Sigmoid colon (tissue), 4 donors: ENCODE measurements at regions not wholly inside any gene's neighbourhood (a gene's known extent, or its start where the extent isn't known, plus 50 kb on each side); places are given as distances from the start of the nearest gene placed in this dataset.

Experiments
- EP300 ChIP-seq, 4 donors: sonication (generic); formaldehyde crosslinking; IDR thresholded peaks; one replicate each; pipeline ENCODE4 v1.6.1; 2017; ENCODE audit warnings: antibody characterized with exemption in 4 of 4
- POLR2AphosphoS5 ChIP-seq, 4 donors: sonication (generic); formaldehyde crosslinking; IDR thresholded peaks; one replicate each; pipeline ENCODE4 v1.6.1; 2017; ENCODE audit warnings: antibody characterized with exemption in 4 of 4
- TF ChIP-seq, protein P1 (sequence below), 4 experiments: fragments of 450-650 bp in 3 of 4; fragments of 200-600 bp in 1 of 4; IDR thresholded peaks; one replicate each; pipeline ENCODE4 v1.5.1; 2016 to 2019; ENCODE audit warnings: antibody characterized with exemption in 4 of 4, mild to moderate bottlenecking in 3 of 4, moderate library complexity in 2 of 4

DNA sequence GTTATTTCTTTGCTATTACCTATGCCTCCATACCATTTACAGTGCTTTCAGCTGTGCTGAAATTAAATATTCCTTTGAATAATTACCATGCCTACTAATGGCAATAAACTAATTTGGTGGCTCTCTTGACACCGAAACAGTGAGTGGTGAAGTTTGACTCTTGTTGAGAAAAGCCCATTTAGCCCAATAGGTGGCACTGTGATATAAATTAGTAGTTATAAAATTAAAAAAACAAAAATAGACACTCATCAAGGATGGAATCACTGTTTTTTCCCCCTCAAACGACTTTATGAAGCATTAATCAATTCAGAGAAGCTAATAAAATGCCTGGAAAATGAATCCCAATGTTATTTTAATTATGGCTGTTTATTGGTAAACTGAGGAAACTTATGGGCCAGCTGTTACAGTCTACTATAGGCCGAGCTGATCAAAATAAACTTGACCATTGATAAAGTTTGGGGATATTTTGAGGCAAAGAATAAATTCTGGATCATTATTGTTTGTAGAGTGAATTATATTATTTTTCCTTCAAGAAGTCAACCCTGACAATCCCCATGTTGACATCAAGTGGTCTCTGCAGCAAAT lies 339.6 kb downstream of the TRIB2 start:
- TF ChIP-seq, protein P1, sequence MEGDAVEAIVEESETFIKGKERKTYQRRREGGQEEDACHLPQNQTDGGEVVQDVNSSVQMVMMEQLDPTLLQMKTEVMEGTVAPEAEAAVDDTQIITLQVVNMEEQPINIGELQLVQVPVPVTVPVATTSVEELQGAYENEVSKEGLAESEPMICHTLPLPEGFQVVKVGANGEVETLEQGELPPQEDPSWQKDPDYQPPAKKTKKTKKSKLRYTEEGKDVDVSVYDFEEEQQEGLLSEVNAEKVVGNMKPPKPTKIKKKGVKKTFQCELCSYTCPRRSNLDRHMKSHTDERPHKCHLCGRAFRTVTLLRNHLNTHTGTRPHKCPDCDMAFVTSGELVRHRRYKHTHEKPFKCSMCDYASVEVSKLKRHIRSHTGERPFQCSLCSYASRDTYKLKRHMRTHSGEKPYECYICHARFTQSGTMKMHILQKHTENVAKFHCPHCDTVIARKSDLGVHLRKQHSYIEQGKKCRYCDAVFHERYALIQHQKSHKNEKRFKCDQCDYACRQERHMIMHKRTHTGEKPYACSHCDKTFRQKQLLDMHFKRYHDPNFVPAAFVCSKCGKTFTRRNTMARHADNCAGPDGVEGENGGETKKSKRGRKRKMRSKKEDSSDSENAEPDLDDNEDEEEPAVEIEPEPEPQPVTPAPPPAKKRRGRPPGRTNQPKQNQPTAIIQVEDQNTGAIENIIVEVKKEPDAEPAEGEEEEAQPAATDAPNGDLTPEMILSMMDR (IDR thresholded peaks at IDR 0.05), result peak in 2 of 4 experiments; percentile 5 to 29
- TF ChIP-seq POLR2AphosphoS5 (IDR thresholded peaks at IDR 0.05) (no peak), EP300 (IDR thresholded peaks at IDR 0.05) (no peak)
